Renal pelvis (tissue), 1 donor: ENCODE measurements at regions not wholly inside any gene's neighbourhood (a gene's known extent, or its start where the extent isn't known, plus 50 kb on each side); places are given as distances from the start of the nearest gene placed in this dataset.
"Not testable (repeated sequence)": the region's sequence is repeated elsewhere in the genome, so short reads cannot be mapped to it uniquely, and the experiment has no call there.

Source experiments
- DNase-seq: peaks from one replicate; pipeline ENCODE4 v3.0.0-alpha.2; 2013

- DNase-seq = no peak
Measured at GRCh38 chr5:15334551-15335266, 165.3 kb upstream of the FBXL7 start.

- no peak for DNase-seq
Measured at GRCh38 chr5:15333091-15333490, 166.9 kb upstream of the FBXL7 start.

- no peak for DNase-seq
Measured at GRCh38 chr5:15326932-15327331, 173.0 kb upstream of the FBXL7 start.

- DNase-seq = no peak
Measured at GRCh38 chr5:15326471-15326870, 173.5 kb upstream of the FBXL7 start.

GRCh38 chr5:15322421-15322820 is 177.6 kb upstream of the FBXL7 start:
- DNase-seq = no peak

GRCh38 chr5:15321776-15322175 is 178.2 kb upstream of the FBXL7 start:
- DNase-seq = no peak

- peak; percentile 20 for DNase-seq
Measured at GRCh38 chr5:15320871-15321270, 179.1 kb upstream of the FBXL7 start.

GRCh38 chr5:15304914-15305834 is 194.8 kb upstream of the FBXL7 start:
- DNase-seq = no peak

- no peak for DNase-seq
Measured at GRCh38 chr5:15304066-15304731, 195.8 kb upstream of the FBXL7 start.

GRCh38 chr5:15300141-15300540 is 199.8 kb upstream of the FBXL7 start:
- no peak for DNase-seq

- DNase-seq = no peak
Measured at GRCh38 chr5:15290953-15291352, 209.0 kb upstream of the FBXL7 start.

GRCh38 chr5:15286650-15287049 is 213.3 kb upstream of the FBXL7 start:
- DNase-seq = peak; percentile 8

GRCh38 chr5:15285901-15286583 is 213.9 kb upstream of the FBXL7 start:
- peak; percentile 38 for DNase-seq

GRCh38 chr5:15284706-15285105 is 215.3 kb upstream of the FBXL7 start:
- DNase-seq = no peak

GRCh38 chr5:15283076-15283475 is 216.9 kb upstream of the FBXL7 start:
- no peak for DNase-seq

- DNase-seq = no peak
Measured at GRCh38 chr5:15282611-15283010, 217.4 kb upstream of the FBXL7 start.

- not testable (repeated sequence) for DNase-seq
Measured at GRCh38 chr5:15271596-15271995, 228.4 kb upstream of the FBXL7 start.

- DNase-seq = no peak
Measured at GRCh38 chr5:15267966-15268365, 232.0 kb upstream of the FBXL7 start.

GRCh38 chr5:15266841-15267240 is 233.1 kb upstream of the FBXL7 start:
- DNase-seq = no peak

- no peak for DNase-seq
Measured at GRCh38 chr5:15266229-15266628, 233.8 kb upstream of the FBXL7 start.

GRCh38 chr5:15263942-15264341 is 236.0 kb upstream of the FBXL7 start:
- DNase-seq = no peak

- no peak for DNase-seq
Measured at GRCh38 chr5:15263406-15263805, 236.6 kb upstream of the FBXL7 start.
